Caco-2 (cell line): ENCODE measurements at regions not wholly inside any gene's neighbourhood (a gene's known extent, or its start where the extent isn't known, plus 50 kb on each side); places are given as distances from the start of the nearest gene placed in this dataset.
"Not testable (repeated sequence)": the region's sequence is repeated elsewhere in the genome, so short reads cannot be mapped to it uniquely, and the experiment has no call there.

Experiments
- BruUV-seq: library from RNA; stranded (reverse); fragments of 400-500 nt; replicated peaks from 2 replicates; lab custom pipeline; 2021; lab: Mats Ljungman, UMichigan
- CTCF ChIA-PET: fragments of 300-600 bp; sonication (Branson Sonifier 250); formaldehyde crosslinking; loops from one replicate; lab custom pipeline; 2022; ENCODE audit warnings: antibody characterized with exemption; lab: Charles Lee
- POLR2A ChIA-PET: fragments of 300-600 bp; sonication (Branson Sonifier 250); formaldehyde crosslinking; loops from one replicate; lab custom pipeline; 2022; ENCODE audit warnings: antibody characterized with exemption; lab: Charles Lee
- DNase-seq, 2 experiments: peaks; one replicate each; pipeline versions ENCODE4 v3.0.0 to v3.0.0-alpha.2; 2020 to 2022
- H3K27me3 ChIP-seq: replicated peaks from 2 replicates; pipeline ENCODE4 v1.6.0; 2011; ENCODE audit warnings: low read length; ENCODE audit not compliant: control insufficient read depth, insufficient read depth
- H3K36me3 ChIP-seq: 2 replicates; pipeline ENCODE4 v1.5.1; 2011; ENCODE audit warnings: low read length; ENCODE audit not compliant: control insufficient read depth, insufficient read depth
- H3K4me1 ChIP-seq: fragments of 250-450 bp; sonication (Bioruptor Pico); 2 replicates; pipeline ENCODE4 v1.5.1; 2020; ENCODE audit warnings: mild to moderate bottlenecking
- H3K4me3 ChIP-seq: 2 replicates; pipeline ENCODE4 v1.5.1; 2011; ENCODE audit warnings: low read depth, mild to moderate bottlenecking, control low read depth, low read length
- H3K9me3 ChIP-seq: fragments of 250-450 bp; sonication (Bioruptor Pico); 2 replicates; pipeline ENCODE4 v1.5.1; 2020; ENCODE audit warnings: mild to moderate bottlenecking, moderate library complexity
- H3K27ac Mint-ChIP-seq: one replicate; pipeline ENCODE4 v1.8.0; 2022; ENCODE audit warnings: mixed read lengths; ENCODE audit not compliant: unreplicated experiment
- H3K27me3 Mint-ChIP-seq: one replicate; pipeline ENCODE4 v1.8.0; 2022; ENCODE audit warnings: mixed read lengths; ENCODE audit not compliant: insufficient read depth, unreplicated experiment
- H3K36me3 Mint-ChIP-seq: one replicate; pipeline ENCODE4 v1.8.0; 2022; ENCODE audit warnings: mild to moderate bottlenecking, mixed read lengths; ENCODE audit not compliant: insufficient read depth, unreplicated experiment
- H3K4me1 Mint-ChIP-seq: one replicate; pipeline ENCODE4 v1.8.0; 2022; ENCODE audit warnings: low read depth, mixed read lengths; ENCODE audit not compliant: unreplicated experiment
- H3K4me3 Mint-ChIP-seq: one replicate; pipeline ENCODE4 v1.8.0; 2022; ENCODE audit warnings: mild to moderate bottlenecking, moderate library complexity, mixed read lengths; ENCODE audit not compliant: unreplicated experiment
- H3K9me3 Mint-ChIP-seq: one replicate; pipeline ENCODE4 v1.8.0; 2022; ENCODE audit warnings: mixed read lengths; ENCODE audit not compliant: unreplicated experiment
- intact Hi-C: fragments of 100-400 bp; cut with micrococcal nuclease; formaldehyde crosslinking; loops from one replicate; pipeline ENCODE4 v1.10.0; 2022; ENCODE audit not compliant: unreplicated experiment
- TF ChIP-seq, protein P1 (sequence below), 2 experiments: fragments of 200-600 bp in 1 of 2; IDR thresholded peaks; 1 replicate in 1 of 2; 2 replicates in 1 of 2; pipeline versions ENCODE4 v1.5.1 to v1.8.0; 2011 to 2022; ENCODE audit warnings: antibody characterized with exemption in 1 of 2, control low read depth in 1 of 2, inconsistent platforms in 1 of 2, low read depth in 1 of 2, low read length in 1 of 2, mild to moderate bottlenecking in 1 of 2, moderate library complexity in 1 of 2; ENCODE audit not compliant: insufficient read depth in 1 of 2, severe bottlenecking in 1 of 2, unreplicated experiment in 1 of 2

DNA sequence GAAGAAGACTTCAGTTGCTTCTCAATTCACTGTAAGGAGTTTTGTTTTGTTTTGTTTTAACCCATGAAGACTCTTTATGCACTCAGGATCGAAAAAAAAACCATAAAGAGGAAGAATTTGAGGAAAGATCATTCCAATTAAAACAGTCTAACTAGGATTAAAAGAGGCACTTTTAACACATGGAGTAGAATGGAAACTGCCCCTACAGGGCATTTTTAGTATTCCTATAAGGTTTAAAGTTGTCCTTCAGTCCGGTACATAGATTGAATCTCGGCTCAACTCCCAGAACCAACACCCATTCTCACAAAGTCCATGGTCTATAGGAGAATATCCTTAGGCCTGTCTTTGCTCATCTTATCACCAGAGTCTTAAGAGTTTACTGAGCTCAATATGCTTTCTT lies 469.6 kb downstream of the DTWD2 start:
- H3K9me3 Mint-ChIP-seq, result no peaks in the 10 kb centered on the region
- Histone ChIP-seq H3K4me3 (no peak overlapping the region), H3K9me3 (no peaks in the 10 kb centered on the region), H3K36me3 (no peaks in the 10 kb centered on the region), H3K4me1 (no peaks in the 10 kb centered on the region), H3K27me3 (no peaks in the 10 kb centered on the region)
- no peak for DNase-seq
- BruUV-seq, result no TSS peak
- intact Hi-C loops, result no loop called here
- CTCF ChIA-PET, result no interaction called here
- TF ChIP-seq, protein P1, sequence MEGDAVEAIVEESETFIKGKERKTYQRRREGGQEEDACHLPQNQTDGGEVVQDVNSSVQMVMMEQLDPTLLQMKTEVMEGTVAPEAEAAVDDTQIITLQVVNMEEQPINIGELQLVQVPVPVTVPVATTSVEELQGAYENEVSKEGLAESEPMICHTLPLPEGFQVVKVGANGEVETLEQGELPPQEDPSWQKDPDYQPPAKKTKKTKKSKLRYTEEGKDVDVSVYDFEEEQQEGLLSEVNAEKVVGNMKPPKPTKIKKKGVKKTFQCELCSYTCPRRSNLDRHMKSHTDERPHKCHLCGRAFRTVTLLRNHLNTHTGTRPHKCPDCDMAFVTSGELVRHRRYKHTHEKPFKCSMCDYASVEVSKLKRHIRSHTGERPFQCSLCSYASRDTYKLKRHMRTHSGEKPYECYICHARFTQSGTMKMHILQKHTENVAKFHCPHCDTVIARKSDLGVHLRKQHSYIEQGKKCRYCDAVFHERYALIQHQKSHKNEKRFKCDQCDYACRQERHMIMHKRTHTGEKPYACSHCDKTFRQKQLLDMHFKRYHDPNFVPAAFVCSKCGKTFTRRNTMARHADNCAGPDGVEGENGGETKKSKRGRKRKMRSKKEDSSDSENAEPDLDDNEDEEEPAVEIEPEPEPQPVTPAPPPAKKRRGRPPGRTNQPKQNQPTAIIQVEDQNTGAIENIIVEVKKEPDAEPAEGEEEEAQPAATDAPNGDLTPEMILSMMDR (IDR thresholded peaks at IDR 0.05; ENCODE audit: insufficient read depth in 1 of 2, low read depth in 1 of 2, low read length in 1 of 2, severe bottlenecking in 1 of 2, unreplicated experiment in 1 of 2), result no peak
- no peak overlapping the region for H3K27ac Mint-ChIP-seq
- POLR2A ChIA-PET, result no interaction called here
- H3K27me3 Mint-ChIP-seq, result peaks cover 11% of the 10 kb centered on the region
- H3K4me1 Mint-ChIP-seq, result no peaks in the 10 kb centered on the region
- no peak overlapping the region for H3K4me3 Mint-ChIP-seq
- no peaks in the 10 kb centered on the region for H3K36me3 Mint-ChIP-seq

DNA sequence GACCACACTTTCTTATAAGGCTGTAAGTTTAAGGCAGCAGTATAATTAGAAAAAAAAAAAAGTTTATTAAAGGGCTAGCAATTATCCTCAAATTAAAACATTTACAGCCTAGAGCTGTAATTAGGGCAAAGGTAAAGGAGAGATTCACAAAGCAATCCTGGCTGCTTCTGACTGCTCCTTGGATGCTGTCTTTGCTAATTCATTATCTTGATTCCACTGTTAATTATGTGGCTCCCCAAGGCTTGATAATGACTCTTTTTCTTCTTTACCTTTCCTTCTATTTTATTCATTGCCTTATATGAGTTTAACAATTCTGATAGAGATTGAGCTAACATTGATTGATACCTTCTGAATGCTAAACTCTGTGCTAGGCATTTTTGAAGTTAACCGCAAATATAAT lies 476.5 kb downstream of the DTWD2 start:
- H3K27me3 Mint-ChIP-seq, result peaks cover 3% of the 10 kb centered on the region
- H3K4me3 ChIP-seq, result no peak overlapping the region

DNA sequence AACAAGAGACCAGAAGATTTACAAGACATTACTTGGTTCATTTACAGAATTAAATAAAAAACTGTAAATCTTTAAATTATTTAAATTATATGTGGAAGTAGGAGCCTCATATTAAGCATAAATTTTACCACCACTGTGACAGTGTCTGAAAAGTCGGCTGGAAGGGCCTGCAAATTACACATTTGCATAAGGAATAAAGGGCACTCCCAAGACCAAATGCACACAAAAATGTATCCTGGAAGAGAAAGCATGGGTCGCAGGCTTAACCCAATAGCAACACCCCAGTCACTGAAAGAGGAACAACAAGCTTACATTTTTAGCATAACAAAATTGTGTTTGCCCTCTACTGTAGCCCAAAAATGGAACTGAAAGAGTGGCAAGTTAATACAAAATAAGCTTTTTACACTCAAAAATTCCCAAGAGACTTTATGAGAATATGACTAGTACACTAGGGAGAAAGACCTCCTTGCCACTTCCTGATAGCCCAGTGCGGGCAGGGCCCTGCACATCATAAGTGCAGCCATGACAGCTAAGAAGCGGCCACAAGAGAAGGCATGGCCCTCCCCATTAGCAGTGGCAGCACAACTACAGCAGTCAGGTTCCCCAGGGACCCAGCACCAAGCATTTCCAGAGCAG lies 482.0 kb downstream of the DTWD2 start:
- H3K9me3 ChIP-seq, result no peaks in the 10 kb centered on the region
- H3K4me3 ChIP-seq, result no peak overlapping the region
- no peaks in the 10 kb centered on the region for H3K4me1 ChIP-seq
- Mint-ChIP-seq H3K27ac (no peak overlapping the region), H3K36me3 (no peaks in the 10 kb centered on the region), H3K4me3 (no peak overlapping the region), H3K4me1 (no peaks in the 10 kb centered on the region), H3K9me3 (peaks cover 13% of the 10 kb centered on the region), H3K27me3 (no peaks in the 10 kb centered on the region)
- intact Hi-C loops, result loop anchor here (5.0 kb wide), 1 partner anchor 286 kb away; no protein-coding TSS in a partner anchor
- TF ChIP-seq, protein P1 (IDR thresholded peaks at IDR 0.05; ENCODE audit: insufficient read depth in 1 of 2, low read depth in 1 of 2, low read length in 1 of 2, severe bottlenecking in 1 of 2, unreplicated experiment in 1 of 2), result no peak
- H3K27me3 ChIP-seq, result no peaks in the 10 kb centered on the region
- no TSS peak for BruUV-seq
- ChIA-PET CTCF (no interaction called here), POLR2A (no interaction called here)
- DNase-seq, result no peak
- H3K36me3 ChIP-seq, result no peaks in the 10 kb centered on the region

More for the DNA sequence above, 476.5 kb downstream of the DTWD2 start:
- no peaks in the 10 kb centered on the region for H3K9me3 Mint-ChIP-seq
- DNase-seq, result no peak
- ChIA-PET POLR2A (no interaction called here), CTCF (no interaction called here)
- TF ChIP-seq, protein P1 (IDR thresholded peaks at IDR 0.05; ENCODE audit: insufficient read depth in 1 of 2, low read depth in 1 of 2, low read length in 1 of 2, severe bottlenecking in 1 of 2, unreplicated experiment in 1 of 2), result no peak
- no TSS peak for BruUV-seq
- no peaks in the 10 kb centered on the region for H3K9me3 ChIP-seq
- H3K36me3 Mint-ChIP-seq, result no peaks in the 10 kb centered on the region
- intact Hi-C loops, result no loop called here
- H3K4me3 Mint-ChIP-seq, result no peak overlapping the region
- no peaks in the 10 kb centered on the region for H3K27me3 ChIP-seq
- no peaks in the 10 kb centered on the region for H3K4me1 ChIP-seq
- no peaks in the 10 kb centered on the region for H3K4me1 Mint-ChIP-seq
- no peak overlapping the region for H3K27ac Mint-ChIP-seq
- H3K36me3 ChIP-seq, result no peaks in the 10 kb centered on the region

DNA sequence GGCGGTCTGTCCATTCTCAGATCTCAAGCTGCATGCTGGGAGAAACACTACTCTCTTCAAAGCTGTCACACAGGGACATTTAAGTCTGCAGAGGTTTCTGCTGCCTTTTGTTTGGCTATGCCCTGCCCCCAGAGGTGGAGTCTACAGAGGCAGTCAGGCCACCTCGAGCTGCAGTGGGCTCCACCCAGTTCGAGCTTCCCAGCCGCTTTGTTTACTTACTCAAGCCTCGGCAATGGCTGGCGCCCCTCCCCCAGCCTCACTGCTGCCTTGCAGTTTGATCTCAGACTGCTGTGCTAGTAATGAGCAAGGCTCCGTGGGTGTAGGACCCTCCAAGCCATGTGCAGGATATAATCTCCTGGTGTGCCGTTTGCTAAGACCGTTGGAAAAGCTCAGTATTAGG lies 486.1 kb downstream of the DTWD2 start:
- CTCF ChIA-PET, H3K36me3 ChIP-seq, intact Hi-C loops, H3K36me3 Mint-ChIP-seq, H3K27ac Mint-ChIP-seq, BruUV-seq, H3K27me3 ChIP-seq, H3K4me1 Mint-ChIP-seq, H3K9me3 ChIP-seq, H3K4me1 ChIP-seq, H3K4me3 Mint-ChIP-seq, DNase-seq, H3K27me3 Mint-ChIP-seq, POLR2A ChIA-PET, H3K4me3 ChIP-seq: not testable (repeated sequence)
- H3K9me3 Mint-ChIP-seq, result peaks cover 13% of the 10 kb centered on the region
